Adrenal gland (tissue), 9 donors: ENCODE measurements at regions not wholly inside any gene's neighbourhood (a gene's known extent, or its start where the extent isn't known, plus 50 kb on each side); places are given as distances from the start of the nearest gene placed in this dataset.

Source experiments
- DNase-seq, 7 donors: peaks; one replicate each; pipeline ENCODE4 v3.0.0-alpha.2; 2019 to 2020
- H3K27ac ChIP-seq, 5 donors: fragments of 200-600 bp; sonication (generic) in 4 of 5; 1 replicate in 3 of 5; 2 replicates in 2 of 5; pipeline versions ENCODE4 v1.5.1 to v1.8.0; 2016 to 2020; ENCODE audit warnings: mild to moderate bottlenecking in 1 of 5
- H3K27me3 ChIP-seq: fragments of 200-600 bp; 2 replicates; pipeline ENCODE4 v1.8.0; 2021
- H3K36me3 ChIP-seq, 2 donors: fragments of 200-600 bp; replicated peaks in 1 of 2; 1 replicate in 1 of 2; 2 replicates in 1 of 2; pipeline versions ENCODE4 v1.5.1 to v1.8.0; 2018 to 2022
- H3K4me1 ChIP-seq, 2 donors: fragments of 200-600 bp; replicated peaks in 1 of 2; 1 replicate in 1 of 2; 2 replicates in 1 of 2; pipeline versions ENCODE4 v1.5.1 to v1.8.0; 2018 to 2021
- H3K4me3 ChIP-seq, 4 donors: fragments of 200-600 bp; sonication (generic) in 3 of 4; one replicate each; pipeline ENCODE4 v1.5.1; 2016 to 2018
- H3K9me3 ChIP-seq, 3 donors: fragments of 200-600 bp; sonication (generic) in 1 of 3; replicated peaks in 1 of 3; 1 replicate in 2 of 3; 2 replicates in 1 of 3; pipeline versions ENCODE4 v1.5.1 to v1.8.0; 2016 to 2021
- POLR2A ChIP-seq, 2 donors: fragments of 450-650 bp; IDR thresholded peaks; one replicate each; pipeline ENCODE4 v1.6.1; 2017; ENCODE audit warnings: antibody characterized with exemption in 2 of 2, mild to moderate bottlenecking in 2 of 2, moderate library complexity in 1 of 2
- WGBS, 4 donors: extraction: QIAGEN DNeasy Blood & Tissue Kit in 2 of 4; methylation state at CpG; one replicate each; pipeline versions ENCODE4 v1.1.5 to v1.1.7; 2013 to 2017; 5-methylcytosine and 5-hydroxymethylcytosine counted together
- intact Hi-C, 2 donors: fragments of 100-400 bp; cut with DNase I; formaldehyde crosslinking; loops; one replicate each; pipeline versions ENCODE4 v1.14.1 to v1.15.0; 2022 to 2023
- TF ChIP-seq, protein P1 (sequence below), 6 experiments: fragments of 450-650 bp in 4 of 6; fragments of 200-600 bp in 2 of 6; sonication (generic) in 1 of 6; IDR thresholded peaks; 1 replicate in 5 of 6; 2 replicates in 1 of 6; pipeline versions ENCODE4 v1.5.1 to v1.8.0; 2016 to 2021; ENCODE audit warnings: antibody characterized with exemption in 6 of 6, mild to moderate bottlenecking in 2 of 6, moderate library complexity in 1 of 6
- donor health status: healthy with polysubstance abuse.
- donor health status: Bipolar disorder and iron deficiency.
- donor health status: DM: yes; HTN: yes; CAD: no.
- donor health status: DM: no; HTN: no; CAD: no.
- donor health status: DM: no; HTN: no; CAD: no.

DNA sequence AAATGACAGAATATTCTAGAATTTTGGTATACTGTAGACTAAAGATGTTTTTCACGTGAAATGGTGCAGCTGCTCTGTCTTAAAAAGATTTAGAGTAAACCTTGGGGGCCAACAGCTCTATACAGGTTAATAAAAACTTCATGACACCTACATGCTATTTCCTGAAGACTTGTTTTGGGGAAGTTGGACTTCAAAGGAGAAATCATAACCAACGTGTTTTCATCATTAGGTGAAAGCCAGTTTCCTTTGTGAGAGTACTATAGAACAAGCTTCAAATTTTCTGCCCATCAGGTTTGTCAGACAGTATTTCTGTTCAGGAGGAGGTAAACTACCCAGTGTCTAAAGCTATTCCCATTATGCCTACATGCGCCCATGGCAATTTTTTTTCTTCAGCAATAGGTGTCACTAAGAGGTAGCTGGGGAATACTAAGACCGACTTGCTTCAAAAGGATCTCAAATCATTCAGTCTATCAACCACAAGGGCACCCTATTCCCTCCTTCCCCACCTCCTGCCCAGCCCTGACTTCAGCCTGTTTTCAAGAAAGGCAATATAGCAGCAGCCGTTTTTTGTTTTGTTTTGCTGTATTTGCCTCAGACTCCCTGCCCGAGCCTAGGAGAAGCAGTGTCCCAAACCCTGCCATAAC is 237.3 kb upstream of the SP8 start:
- DNase-seq = no peak
- no peaks in the 10 kb centered on the region for H3K9me3 ChIP-seq
- no peaks in the 10 kb centered on the region for H3K27me3 ChIP-seq
- TF ChIP-seq POLR2A (IDR thresholded peaks at IDR 0.05) = no peak
- TF ChIP-seq, protein P1, sequence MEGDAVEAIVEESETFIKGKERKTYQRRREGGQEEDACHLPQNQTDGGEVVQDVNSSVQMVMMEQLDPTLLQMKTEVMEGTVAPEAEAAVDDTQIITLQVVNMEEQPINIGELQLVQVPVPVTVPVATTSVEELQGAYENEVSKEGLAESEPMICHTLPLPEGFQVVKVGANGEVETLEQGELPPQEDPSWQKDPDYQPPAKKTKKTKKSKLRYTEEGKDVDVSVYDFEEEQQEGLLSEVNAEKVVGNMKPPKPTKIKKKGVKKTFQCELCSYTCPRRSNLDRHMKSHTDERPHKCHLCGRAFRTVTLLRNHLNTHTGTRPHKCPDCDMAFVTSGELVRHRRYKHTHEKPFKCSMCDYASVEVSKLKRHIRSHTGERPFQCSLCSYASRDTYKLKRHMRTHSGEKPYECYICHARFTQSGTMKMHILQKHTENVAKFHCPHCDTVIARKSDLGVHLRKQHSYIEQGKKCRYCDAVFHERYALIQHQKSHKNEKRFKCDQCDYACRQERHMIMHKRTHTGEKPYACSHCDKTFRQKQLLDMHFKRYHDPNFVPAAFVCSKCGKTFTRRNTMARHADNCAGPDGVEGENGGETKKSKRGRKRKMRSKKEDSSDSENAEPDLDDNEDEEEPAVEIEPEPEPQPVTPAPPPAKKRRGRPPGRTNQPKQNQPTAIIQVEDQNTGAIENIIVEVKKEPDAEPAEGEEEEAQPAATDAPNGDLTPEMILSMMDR (IDR thresholded peaks at IDR 0.05) = no peak
- H3K27ac ChIP-seq = no peak overlapping the region
- WGBS, 4 donors = 41 to 50% (median 44%) methylated on average over 6 of the region's 6 CpGs
- H3K4me3 ChIP-seq = no peak overlapping the region
- intact Hi-C loops = no loop called here
- H3K4me1 ChIP-seq = no peaks in the 10 kb centered on the region
- H3K36me3 ChIP-seq = no peaks in the 10 kb centered on the region

DNA sequence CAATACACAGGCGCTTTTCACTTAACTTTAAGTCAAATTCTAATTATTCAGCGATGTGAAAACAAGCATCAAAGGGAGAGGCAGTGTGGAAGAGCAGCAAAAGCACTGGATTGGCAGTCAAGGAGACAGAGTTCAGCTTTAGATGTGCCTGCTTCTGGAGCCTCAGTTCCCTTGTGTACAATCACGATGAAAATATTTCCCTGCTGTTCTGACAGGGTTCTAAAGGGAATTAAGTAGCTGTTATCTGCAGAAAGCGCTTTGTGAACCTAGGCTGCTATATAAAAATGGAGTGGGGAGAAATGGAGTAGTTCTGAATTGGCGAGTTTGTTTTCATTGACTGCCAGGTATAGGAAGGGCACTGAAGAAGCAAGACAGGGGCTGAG is 237.8 kb upstream of the SP8 start:
- Histone ChIP-seq H3K4me1 (no peaks in the 10 kb centered on the region), H3K4me3 (no peak overlapping the region), H3K27me3 (no peaks in the 10 kb centered on the region), H3K9me3 (no peaks in the 10 kb centered on the region), H3K36me3 (no peaks in the 10 kb centered on the region), H3K27ac (no peak overlapping the region)
- 56 to 62% (median 60%) methylated on average over 5 of the region's 5 CpGs for WGBS, 4 donors
- intact Hi-C loops = no loop called here
- DNase-seq = no peak
- no peak for TF ChIP-seq POLR2A (IDR thresholded peaks at IDR 0.05)
- TF ChIP-seq, protein P1 (IDR thresholded peaks at IDR 0.05) = no peak

DNA sequence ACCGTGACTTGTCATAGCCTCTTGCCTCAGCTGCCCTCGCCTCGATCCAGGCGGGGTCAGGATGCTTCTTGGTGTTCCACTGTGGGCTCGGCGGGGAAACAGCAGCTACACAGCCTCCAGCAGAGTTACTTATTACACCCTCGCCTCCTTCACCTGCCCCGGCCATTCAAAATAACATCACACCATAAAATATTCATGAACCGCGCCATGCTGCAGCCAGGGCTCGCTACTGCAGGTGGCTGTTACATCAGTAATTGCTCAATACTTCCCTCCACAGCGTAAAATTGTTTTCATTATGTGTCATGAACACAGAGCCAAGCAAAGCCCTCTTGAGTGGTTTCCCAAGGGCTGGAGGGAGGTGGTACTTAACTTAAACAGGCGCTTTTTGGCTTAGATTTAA is 241.5 kb upstream of the SP8 start:
- DNase-seq = no peak
- TF ChIP-seq POLR2A (IDR thresholded peaks at IDR 0.05) = no peak
- TF ChIP-seq, protein P1 (IDR thresholded peaks at IDR 0.05) = no peak
- WGBS, 4 donors = 46 to 47% (median 47%) methylated on average over 13 of the region's 13 CpGs

DNA sequence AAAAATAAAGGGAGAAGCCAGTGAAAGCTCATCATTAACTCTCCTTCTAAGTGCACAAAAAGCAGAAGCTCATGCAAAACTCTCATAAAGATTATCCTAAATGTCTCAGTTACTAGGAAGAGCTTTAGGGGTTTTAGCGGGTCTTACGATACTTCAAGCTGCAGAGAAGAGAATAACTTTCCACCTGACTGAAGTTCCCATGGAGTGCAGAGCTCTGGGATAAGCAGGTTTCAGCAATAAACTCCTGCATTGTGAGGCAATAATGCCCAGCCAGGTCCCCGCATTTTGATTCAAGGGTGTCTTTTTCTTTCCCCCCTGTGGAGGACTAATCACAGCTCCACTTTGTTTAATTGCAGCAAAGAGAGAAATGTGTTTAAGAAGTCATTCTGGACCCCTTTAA is 241.9 kb upstream of the SP8 start:
- Histone ChIP-seq H3K27ac (no peak overlapping the region), H3K4me3 (no peak overlapping the region), H3K4me1 (no peaks in the 10 kb centered on the region), H3K27me3 (no peaks in the 10 kb centered on the region), H3K9me3 (no peaks in the 10 kb centered on the region), H3K36me3 (no peaks in the 10 kb centered on the region)
- WGBS, 4 donors = 51 to 70% (median 61%) methylated on average over 3 of the region's 3 CpGs
- intact Hi-C loops = no loop called here
- TF ChIP-seq, protein P1 (IDR thresholded peaks at IDR 0.05) = no peak
- no peak for TF ChIP-seq POLR2A (IDR thresholded peaks at IDR 0.05)
- no peak for DNase-seq

More for the DNA sequence above, 241.5 kb upstream of the SP8 start:
- Histone ChIP-seq H3K36me3 (no peaks in the 10 kb centered on the region), H3K4me1 (no peaks in the 10 kb centered on the region), H3K9me3 (no peaks in the 10 kb centered on the region), H3K27me3 (no peaks in the 10 kb centered on the region), H3K27ac (no peak overlapping the region), H3K4me3 (no peak overlapping the region)
- intact Hi-C loops = no loop called here
